ENCODE measurements at regions not wholly inside any gene's neighbourhood (a gene's known extent, or its start where the extent isn't known, plus 50 kb on each side); places are given as distances from the start of the nearest gene placed in this dataset.

GRCh38 chr9:103658156-103658555 lies 436.0 kb upstream of the SMC2 start:
- TF ChIP-seq CTCF (IDR thresholded peaks at IDR 0.05; ENCODE audit: low read depth, low read length) (no peak), MAX (IDR thresholded peaks at IDR 0.05; ENCODE audit: low read depth, low read length) (no peak), POLR2A (IDR thresholded peaks at IDR 0.05; ENCODE audit: extremely low read depth, insufficient read length) (no peak), MYC (IDR thresholded peaks at IDR 0.05; ENCODE audit: low read depth, low read length) (no peak)

All from NB4 (cell line).